HepG2 (cell line): ENCODE measurements at regions not wholly inside any gene's neighbourhood (a gene's known extent, or its start where the extent isn't known, plus 50 kb on each side); places are given as distances from the start of the nearest gene placed in this dataset.

Source experiments
- BATF2 ChIP-seq: sonication (generic); formaldehyde crosslinking; IDR thresholded peaks from 2 replicates; pipeline ENCODE4 v1.8.0; 2022; ENCODE audit warnings: mild to moderate bottlenecking, missing genetic modification reagents, moderate library complexity
- EEA1 ChIP-seq: sonication (generic); formaldehyde crosslinking; IDR thresholded peaks from 2 replicates; pipeline ENCODE4 v1.5.1; 2020; ENCODE audit warnings: mild to moderate bottlenecking, missing genetic modification reagents, borderline replicate concordance
- EED ChIP-seq: sonication (generic); formaldehyde crosslinking; IDR thresholded peaks from 2 replicates; pipeline ENCODE4 v1.5.0; 2020; ENCODE audit warnings: mild to moderate bottlenecking, missing genetic modification reagents
- FUBP1 ChIP-seq: sonication (generic); formaldehyde crosslinking; IDR thresholded peaks from 2 replicates; pipeline ENCODE4 v1.5.1; 2020; ENCODE audit warnings: missing genetic modification reagents, mild to moderate bottlenecking, borderline replicate concordance
- GFI1 ChIP-seq: sonication (generic); formaldehyde crosslinking; IDR thresholded peaks from 2 replicates; pipeline ENCODE4 v1.5.0; 2020; ENCODE audit warnings: missing genetic modification reagents, mild to moderate bottlenecking, borderline replicate concordance
- ISL2 ChIP-seq: sonication (generic); formaldehyde crosslinking; IDR thresholded peaks from 2 replicates; pipeline ENCODE4 v1.5.0; 2020; ENCODE audit warnings: missing genetic modification reagents
- JUND ChIP-seq: sonication (generic); formaldehyde crosslinking; IDR thresholded peaks from 2 replicates; pipeline ENCODE4 v1.8.0; 2022; ENCODE audit warnings: mild to moderate bottlenecking, missing genetic modification reagents
- MAFF ChIP-seq: IDR thresholded peaks from 2 replicates; pipeline ENCODE4 v1.6.1; 2011; ENCODE audit warnings: low read depth, low read length, improper control_type of control experiment
- MLLT10 ChIP-seq: sonication (generic); formaldehyde crosslinking; IDR thresholded peaks from 2 replicates; pipeline ENCODE4 v1.4.0; 2020; ENCODE audit warnings: missing genetic modification reagents
- ONECUT2 ChIP-seq: sonication (generic); formaldehyde crosslinking; IDR thresholded peaks from 2 replicates; pipeline ENCODE4 v1.4.0; 2020; ENCODE audit warnings: missing genetic modification reagents
- RXRB ChIP-seq: IDR thresholded peaks from 2 replicates; pipeline ENCODE4 v1.6.1; 2016; ENCODE audit warnings: borderline replicate concordance, missing genetic modification reagents, missing compliant biosample characterization
- SMAD9 ChIP-seq: sonication (generic); formaldehyde crosslinking; IDR thresholded peaks from 2 replicates; pipeline ENCODE4 v1.5.1; 2020; ENCODE audit warnings: mild to moderate bottlenecking, missing genetic modification reagents
- TBX3 ChIP-seq: fragments of 450-650 bp; IDR thresholded peaks from 2 replicates; pipeline ENCODE4 v1.6.1; 2017; ENCODE audit warnings: antibody characterized with exemption, mild to moderate bottlenecking, inconsistent platforms, borderline replicate concordance
- TCF12 ChIP-seq, 2 experiments: fragments of 450-650 bp in 1 of 2; sonication (generic) in 1 of 2; formaldehyde crosslinking in 1 of 2; IDR thresholded peaks; 2 replicates each; pipeline versions ENCODE4 v1.6.1 to v1.8.0; 2017 to 2022; ENCODE audit warnings: antibody characterized with exemption in 1 of 2, mild to moderate bottlenecking in 1 of 2, missing genetic modification reagents in 1 of 2, moderate library complexity in 1 of 2
- THAP11 ChIP-seq: IDR thresholded peaks from 2 replicates; pipeline ENCODE4 v1.6.1; 2016; ENCODE audit warnings: missing biosample characterization, missing genetic modification reagents
- U2AF1 ChIP-seq: fragments of 200-400 bp; formaldehyde crosslinking; optimal IDR thresholded peaks from 2 replicates; pipeline ENCODE3; 2017; ENCODE audit warnings: mild to moderate bottlenecking, low read depth, low read length
- YEATS2 ChIP-seq: sonication (generic); formaldehyde crosslinking; IDR thresholded peaks from 2 replicates; pipeline ENCODE4 v1.4.0; 2020; ENCODE audit warnings: missing genetic modification reagents, borderline replicate concordance
- ZNF143 ChIP-seq: sonication (generic); formaldehyde crosslinking; IDR thresholded peaks from 2 replicates; pipeline ENCODE4 v1.4.0; 2020; ENCODE audit warnings: missing genetic modification reagents
- ZNF180 ChIP-seq: sonication (generic); formaldehyde crosslinking; IDR thresholded peaks from 2 replicates; pipeline ENCODE4 v1.4.0; 2020; ENCODE audit warnings: low read depth, missing genetic modification reagents, borderline replicate concordance
- ZNF282 ChIP-seq: fragments of 450-650 bp; IDR thresholded peaks from 2 replicates; pipeline ENCODE4 v1.6.1; 2018; ENCODE audit not compliant: partially characterized antibody
- ZNF296 ChIP-seq: sonication (generic); formaldehyde crosslinking; conservative IDR thresholded peaks from 2 replicates; pipeline ENCODE4 v1.5.0; 2020; ENCODE audit warnings: mild to moderate bottlenecking, missing genetic modification reagents
- ZNF446 ChIP-seq: sonication (generic); formaldehyde crosslinking; IDR thresholded peaks from 2 replicates; pipeline ENCODE4 v1.5.0; 2020; ENCODE audit warnings: mild to moderate bottlenecking, missing genetic modification reagents
- ZNF549 ChIP-seq: sonication (generic); formaldehyde crosslinking; IDR thresholded peaks from 2 replicates; pipeline ENCODE4 v1.5.0; 2020; ENCODE audit warnings: missing genetic modification reagents
- ZNF710 ChIP-seq: sonication (generic); formaldehyde crosslinking; IDR thresholded peaks from 2 replicates; pipeline ENCODE4 v1.5.0; 2020; ENCODE audit warnings: mild to moderate bottlenecking, missing genetic modification reagents, borderline replicate concordance
- ZNF737 ChIP-seq: sonication (generic); formaldehyde crosslinking; IDR thresholded peaks from 2 replicates; pipeline ENCODE4 v1.5.0; 2020; ENCODE audit warnings: missing genetic modification reagents, mild to moderate bottlenecking, borderline replicate concordance
- ZSCAN22 ChIP-seq: sonication (generic); formaldehyde crosslinking; IDR thresholded peaks from 2 replicates; pipeline ENCODE4 v1.4.0; 2020; ENCODE audit warnings: mild to moderate bottlenecking, missing genetic modification reagents
- TF ChIP-seq, protein P1 (sequence below): IDR thresholded peaks from 2 replicates; pipeline ENCODE4 v1.6.1; 2016; ENCODE audit warnings: mild to moderate bottlenecking, missing biosample characterization, missing genetic modification reagents

DNA sequence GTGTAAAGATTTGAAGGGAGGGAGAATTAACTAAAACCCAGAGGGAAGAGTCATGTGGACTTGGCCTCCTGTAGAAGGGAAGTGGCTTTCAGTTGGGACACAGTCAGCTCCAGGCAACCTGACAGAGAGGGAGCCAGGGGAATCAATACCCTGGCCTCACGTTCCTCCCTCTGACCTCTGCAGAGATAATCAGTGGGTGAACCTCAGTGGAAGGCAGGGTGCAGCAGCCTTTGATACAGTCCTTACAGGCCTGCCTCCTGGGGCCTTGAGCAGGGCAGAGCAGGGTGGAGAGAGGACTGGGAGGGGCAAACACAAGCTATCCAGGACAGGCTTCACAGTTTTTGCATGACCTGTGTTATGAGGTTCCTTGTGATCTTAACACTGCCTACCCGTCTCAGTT, 61.9 kb upstream of the GPBP1 start (continued):
- TF ChIP-seq, protein P1, sequence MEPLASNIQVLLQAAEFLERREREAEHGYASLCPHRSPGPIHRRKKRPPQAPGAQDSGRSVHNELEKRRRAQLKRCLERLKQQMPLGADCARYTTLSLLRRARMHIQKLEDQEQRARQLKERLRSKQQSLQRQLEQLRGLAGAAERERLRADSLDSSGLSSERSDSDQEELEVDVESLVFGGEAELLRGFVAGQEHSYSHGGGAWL (CRISPR knock-in tag): no peak
- TF ChIP-seq ZNF549 (CRISPR knock-in tag): no peak
- TF ChIP-seq ISL2 (CRISPR knock-in tag): peak; percentile 36; the same call in 1 of the 2 replicates
- TF ChIP-seq U2AF1: no peak
- TF ChIP-seq ZNF143 (CRISPR knock-in tag): no peak
- TF ChIP-seq TCF12 (IDR thresholded peaks at IDR 0.05): no peak
- TF ChIP-seq TCF12 (CRISPR knock-in tag; IDR thresholded peaks at IDR 0.05): no peak
- TF ChIP-seq EED: no peak
- peak; percentile 24; the same call in 1 of the 2 replicates for TF ChIP-seq YEATS2 (CRISPR knock-in tag)
- peak; percentile 65; the same call in 1 of the 2 replicates for TF ChIP-seq ZNF710
- TF ChIP-seq ZNF296 (CRISPR knock-in tag): no peak
- TF ChIP-seq GFI1 (CRISPR knock-in tag): peak; percentile 59; the same call in 1 of the 2 replicates
- TF ChIP-seq ZNF737 (CRISPR knock-in tag): no peak
- TF ChIP-seq JUND (CRISPR knock-in tag): no peak
- no peak for TF ChIP-seq TBX3
- TF ChIP-seq ZNF282: no peak
- peak; percentile 42; the same call in 1 of the 2 replicates for TF ChIP-seq THAP11 (CRISPR knock-in tag)
- peak; percentile 85 for TF ChIP-seq RXRB
- TF ChIP-seq ZSCAN22 (CRISPR knock-in tag): no peak
- TF ChIP-seq MLLT10 (CRISPR knock-in tag): no peak
- TF ChIP-seq ZNF180 (CRISPR knock-in tag): no peak
- TF ChIP-seq EEA1 (CRISPR knock-in tag): no peak
- TF ChIP-seq MAFF: no peak
- TF ChIP-seq SMAD9 (CRISPR knock-in tag): no peak
- TF ChIP-seq ONECUT2 (CRISPR knock-in tag): peak; percentile 95
- no peak for TF ChIP-seq ZNF446 (CRISPR knock-in tag)
- no peak for TF ChIP-seq BATF2 (CRISPR knock-in tag)
- TF ChIP-seq FUBP1 (CRISPR knock-in tag): no peak
